Liver (tissue), 3 donors: ENCODE measurements at regions not wholly inside any gene's neighbourhood (a gene's known extent, or its start where the extent isn't known, plus 50 kb on each side); places are given as distances from the start of the nearest gene placed in this dataset.

Source experiments
- ATF3 ChIP-seq: IDR thresholded peaks from 2 replicates; pipeline ENCODE4 v1.6.1; 2016; ENCODE audit warnings: antibody characterized with exemption
- CTCF ChIP-seq: fragments of 150-350 bp; IDR thresholded peaks from 2 replicates; pipeline ENCODE4 v1.5.1; 2017; ENCODE audit warnings: improper control_type of control experiment, low read depth, low read length; ENCODE audit not compliant: missing input control
- GABPA ChIP-seq, 2 donors: IDR thresholded peaks in 1 of 2; conservative IDR thresholded peaks in 1 of 2; 2 replicates each; pipeline ENCODE4 v1.6.1; 2016; ENCODE audit warnings: antibody characterized with exemption in 2 of 2, mild to moderate bottlenecking in 1 of 2, moderate library complexity in 1 of 2
- HNF4G ChIP-seq: IDR thresholded peaks from 2 replicates; pipeline ENCODE4 v1.6.1; 2016; ENCODE audit warnings: antibody characterized with exemption
- JUND ChIP-seq, 2 donors: IDR thresholded peaks; 2 replicates each; pipeline ENCODE4 v1.6.1; 2016; ENCODE audit warnings: antibody characterized with exemption in 2 of 2
- MAX ChIP-seq: IDR thresholded peaks from 2 replicates; pipeline ENCODE4 v1.6.1; 2016; ENCODE audit warnings: antibody characterized with exemption
- RAD21 ChIP-seq, 2 donors: IDR thresholded peaks; 2 replicates each; pipeline ENCODE4 v1.6.1; 2016; ENCODE audit warnings: antibody characterized with exemption in 2 of 2, mild to moderate bottlenecking in 2 of 2
- REST ChIP-seq: IDR thresholded peaks from 2 replicates; pipeline ENCODE4 v1.6.1; 2016; ENCODE audit warnings: antibody characterized with exemption, mild to moderate bottlenecking
- RXRA ChIP-seq, 2 donors: IDR thresholded peaks; 2 replicates each; pipeline ENCODE4 v1.6.1; 2017 to 2018; ENCODE audit warnings: antibody characterized with exemption in 2 of 2, mild to moderate bottlenecking in 1 of 2
- SP1 ChIP-seq: IDR thresholded peaks from 2 replicates; pipeline ENCODE4 v1.6.1; 2018; ENCODE audit warnings: antibody characterized with exemption, mild to moderate bottlenecking
- TAF1 ChIP-seq: conservative IDR thresholded peaks from 2 replicates; pipeline ENCODE4 v1.6.1; 2016; ENCODE audit warnings: antibody characterized with exemption, mild to moderate bottlenecking
- YY1 ChIP-seq: IDR thresholded peaks from 2 replicates; pipeline ENCODE4 v1.6.1; 2016; ENCODE audit warnings: antibody characterized with exemption, mild to moderate bottlenecking
- donor health status: healthy.
- donor health status: healthy.

- TF ChIP-seq JUND (IDR thresholded peaks at IDR 0.05) (no peak), CTCF (no peak), HNF4G (no peak), ATF3 (no peak), SP1 (no peak), RAD21 (IDR thresholded peaks at IDR 0.05) (no peak), GABPA (IDR thresholded peaks at IDR 0.05 in 1 of 2, conservative IDR thresholded peaks at IDR 0.05 in 1 of 2) (no peak), MAX (no peak), REST (no peak), RXRA (IDR thresholded peaks at IDR 0.05) (no peak), TAF1 (no peak), YY1 (no peak)
Observed at GRCh38 chr2:107334306-107334705, 448.3 kb upstream of the ST6GAL2 start.
